ENCODE measurements at regions not wholly inside any gene's neighbourhood (a gene's known extent, or its start where the extent isn't known, plus 50 kb on each side); places are given as distances from the start of the nearest gene placed in this dataset.
"Not testable (repeated sequence)": the region's sequence is repeated elsewhere in the genome, so short reads cannot be mapped to it uniquely, and the experiment has no call there.

GRCh38 chr2:84373391-84373790 lies 85.7 kb downstream of the SUCLG1 start:
- no peak for DNase-seq

DNA sequence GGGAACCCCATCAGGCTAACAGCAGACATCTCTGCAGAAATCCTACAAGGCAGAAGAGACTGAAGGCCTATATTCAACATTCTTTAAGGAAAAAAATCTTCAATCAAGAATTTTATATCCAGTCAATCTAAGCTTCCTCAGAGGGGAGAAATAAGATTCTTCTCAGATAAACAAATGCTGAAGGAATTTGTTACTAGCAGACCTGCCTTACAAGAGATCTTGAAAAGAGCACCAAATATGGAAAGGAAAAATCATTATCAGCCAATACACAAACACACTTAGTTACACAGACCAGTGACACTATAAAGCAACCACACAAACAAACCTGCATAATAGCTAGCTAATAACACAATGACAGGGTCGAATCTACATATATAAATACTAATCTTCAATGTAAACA lies 96.5 kb downstream of the SUCLG1 start:
- DNase-seq = no peak

DNA sequence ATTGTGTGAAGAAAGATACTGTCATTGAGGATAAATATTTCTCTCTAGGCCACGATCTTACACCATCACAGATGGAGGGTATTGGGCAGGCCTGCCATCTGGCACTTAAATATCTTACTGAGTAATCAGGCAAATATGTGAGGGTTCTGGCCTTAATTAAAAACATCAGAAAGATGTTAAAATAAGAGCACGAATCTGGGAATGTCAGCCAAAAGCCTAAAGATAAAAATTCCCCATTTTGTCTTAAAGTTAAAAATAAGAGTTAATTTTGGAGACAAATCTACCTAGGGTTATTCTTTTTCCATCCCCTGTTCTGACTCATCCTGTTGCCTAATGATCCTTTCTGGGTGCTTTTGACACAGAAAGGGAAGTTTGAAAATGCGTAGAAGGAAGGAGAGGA lies 121.0 kb downstream of the SUCLG1 start:
- DNase-seq = no peak

DNA sequence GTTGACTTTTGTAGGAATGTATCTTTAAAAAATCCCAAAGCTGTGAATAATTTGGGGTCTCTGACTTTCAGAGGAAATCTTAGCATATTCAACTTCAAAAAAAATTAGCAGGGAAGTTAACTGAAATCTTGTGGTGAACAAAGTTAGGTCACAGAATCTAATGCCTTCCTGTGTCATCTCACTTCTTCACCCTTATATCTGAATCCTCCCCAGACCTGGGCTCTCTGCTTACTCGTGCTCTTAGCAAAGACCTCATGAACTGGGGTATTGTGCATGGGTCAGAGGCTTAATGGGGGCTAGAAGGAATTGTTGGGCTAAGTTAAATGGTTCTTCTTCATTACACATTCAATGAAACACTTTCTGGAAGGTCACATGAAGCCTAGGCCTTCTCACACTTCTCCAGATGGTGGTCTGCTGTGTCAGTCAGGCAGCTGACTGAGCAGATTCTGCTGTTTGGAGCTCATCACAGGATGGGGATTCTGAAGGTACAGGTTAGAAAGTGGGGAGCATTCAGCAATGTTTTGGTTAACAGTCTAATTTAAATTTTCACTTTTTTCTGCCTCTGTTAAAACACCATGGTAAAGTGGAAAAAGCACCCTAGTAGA lies 131.3 kb downstream of the SUCLG1 start:
- DNase-seq = no peak

- DNase-seq = no peak
Measured at GRCh38 chr2:84326831-84327432, 132.1 kb downstream of the SUCLG1 start.

- DNase-seq = no peak
Measured at GRCh38 chr2:84323890-84324289, 135.2 kb downstream of the SUCLG1 start.

DNA sequence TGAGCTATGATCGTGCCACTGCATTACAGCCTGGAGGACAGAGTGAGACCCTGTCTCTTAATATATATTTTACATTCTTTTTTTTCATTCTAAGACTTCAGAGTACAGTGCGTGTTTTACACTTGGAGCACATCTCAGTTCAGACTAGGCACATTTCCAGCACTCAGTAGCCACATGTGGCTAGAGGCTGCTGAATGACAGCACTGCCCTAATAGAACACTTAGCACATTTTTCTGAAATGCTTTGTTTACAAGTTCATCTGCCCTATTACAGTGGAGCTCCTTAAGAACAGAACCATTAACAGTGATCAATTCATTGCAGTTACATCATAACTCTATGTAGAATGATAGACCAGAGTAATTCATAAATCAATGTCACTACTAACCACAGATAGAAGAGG lies 138.1 kb downstream of the SUCLG1 start:
- no peak for DNase-seq

GRCh38 chr2:84319581-84319980 lies 139.5 kb downstream of the SUCLG1 start:
- DNase-seq = no peak

DNA sequence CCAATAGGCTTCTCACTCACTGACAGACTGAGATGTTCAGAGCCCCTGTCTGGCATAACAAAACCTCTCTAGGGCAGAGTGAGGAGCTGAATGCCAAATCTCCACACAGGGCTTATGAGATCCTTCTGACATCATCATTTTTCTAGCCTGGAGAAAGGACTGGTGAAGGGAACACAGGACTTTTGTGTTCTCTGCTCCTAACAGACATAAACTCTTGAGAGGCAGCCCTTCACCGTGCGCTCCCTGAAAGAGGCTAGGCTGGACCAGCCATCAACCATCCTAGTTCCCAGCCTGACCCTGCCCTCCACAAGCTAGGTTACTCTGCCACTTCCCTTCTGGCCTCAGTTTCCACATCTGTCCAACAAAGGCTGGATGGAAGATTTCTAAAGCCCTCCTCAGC lies 141.9 kb downstream of the SUCLG1 start:
- DNase-seq = no peak

DNA sequence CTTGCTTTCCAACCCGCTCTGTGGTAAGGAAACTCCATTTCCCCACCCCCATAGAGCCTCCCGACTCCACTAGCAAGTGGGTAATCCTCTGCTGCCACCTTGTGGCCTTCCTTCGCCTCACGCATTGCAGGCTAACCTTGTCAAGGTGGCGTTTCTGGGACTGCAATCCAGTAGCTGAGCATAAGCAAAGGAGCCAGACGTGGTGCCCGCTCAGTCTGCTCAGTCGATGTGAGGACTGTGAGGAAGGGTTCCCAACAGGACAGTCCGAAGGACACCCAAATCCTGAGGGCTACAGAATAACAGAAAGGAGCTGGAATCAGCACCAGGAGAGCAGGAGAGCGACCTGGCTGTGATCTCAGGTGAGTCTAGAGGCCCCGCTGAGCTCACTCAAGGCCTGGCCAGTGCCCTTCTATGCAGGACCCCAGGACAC lies 144.2 kb downstream of the SUCLG1 start:
- DNase-seq = peak; percentile 63

GRCh38 chr2:84314250-84314649 lies 144.8 kb downstream of the SUCLG1 start:
- no peak for DNase-seq

GRCh38 chr2:84309281-84309680 lies 149.8 kb downstream of the SUCLG1 start:
- DNase-seq = no peak

DNA sequence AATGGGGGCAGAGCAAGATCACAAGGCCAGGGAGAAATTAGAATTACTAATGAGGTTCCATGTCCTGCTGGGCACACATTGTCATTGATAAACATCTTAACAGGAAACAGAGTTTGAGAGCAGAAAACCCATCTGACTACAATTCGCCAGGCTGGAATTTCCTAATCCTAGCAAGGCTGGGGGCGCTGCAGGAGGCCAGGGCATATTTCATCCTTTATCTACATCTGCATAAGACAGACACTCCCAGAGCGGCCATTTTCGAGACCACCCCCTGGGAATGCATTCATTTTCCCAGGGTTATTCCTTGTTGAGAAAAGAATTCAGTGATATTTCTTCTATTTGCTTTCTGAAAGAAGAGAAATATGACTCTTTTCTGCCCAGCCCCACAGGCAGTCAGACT lies 152.7 kb downstream of the SUCLG1 start:
- DNase-seq = no peak

DNA sequence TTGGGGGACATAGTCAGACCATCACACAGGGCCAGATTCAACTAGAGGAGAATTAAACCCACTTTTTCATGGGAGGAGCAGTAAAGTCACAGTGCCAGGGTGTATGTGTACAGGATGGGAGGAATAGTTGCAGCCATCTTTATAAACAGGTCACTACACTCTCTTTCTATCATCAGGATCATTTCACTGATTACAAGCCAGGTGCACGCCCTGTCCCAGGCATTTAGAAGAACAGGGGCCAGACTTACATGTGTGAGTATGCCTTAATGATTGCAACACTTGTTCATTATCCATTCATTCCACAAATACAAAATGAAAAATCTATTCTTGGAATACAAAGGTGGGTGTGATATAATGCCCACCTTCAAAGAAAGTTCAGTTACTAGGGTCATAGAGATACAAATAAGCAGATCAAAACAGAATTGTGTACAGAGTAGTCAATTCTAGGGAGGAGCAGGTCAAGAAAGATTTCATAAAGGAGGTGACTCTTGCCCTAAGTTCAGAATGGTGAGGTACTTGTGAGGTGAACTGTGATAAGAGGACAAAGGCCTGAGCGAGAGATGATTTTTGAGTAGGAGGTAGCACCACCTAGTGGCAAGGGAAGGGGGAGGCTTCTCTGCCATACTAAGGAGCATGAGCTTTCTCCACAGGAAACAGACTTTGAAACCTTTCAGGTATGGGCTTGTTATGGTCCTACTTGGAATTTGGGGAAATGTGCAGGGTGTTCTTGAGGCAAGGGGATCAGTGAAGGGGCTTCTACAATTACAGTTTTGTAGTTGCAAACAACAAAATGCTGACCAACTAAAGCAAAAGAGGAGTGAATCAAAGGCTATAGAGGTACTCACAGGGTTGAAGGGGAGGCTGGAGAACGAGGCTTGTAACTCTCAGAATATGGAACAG lies 156.3 kb downstream of the SUCLG1 start:
- peak; percentile 35 for DNase-seq

- DNase-seq = no peak
Measured at GRCh38 chr2:84301717-84302116, 157.4 kb downstream of the SUCLG1 start.

DNA sequence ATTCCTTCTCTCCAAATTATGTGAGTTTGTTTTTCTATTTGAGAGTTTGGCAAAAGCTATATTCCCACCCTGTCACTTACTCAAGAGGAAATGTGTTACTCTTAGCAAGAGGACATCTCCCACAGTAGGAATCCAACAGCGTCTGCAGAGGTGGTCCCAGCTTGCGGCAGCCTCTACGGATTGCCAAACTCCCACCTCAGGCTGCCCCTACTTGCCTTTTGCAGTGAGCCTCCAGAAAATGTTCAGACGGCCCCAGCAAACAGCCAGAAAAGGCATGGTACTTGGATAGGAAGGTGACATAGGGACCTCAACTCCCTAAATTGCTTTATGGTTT lies 158.4 kb downstream of the SUCLG1 start:
- DNase-seq = no peak

GRCh38 chr2:84300001-84300695 lies 158.9 kb downstream of the SUCLG1 start:
- not testable (repeated sequence) for DNase-seq

DNA sequence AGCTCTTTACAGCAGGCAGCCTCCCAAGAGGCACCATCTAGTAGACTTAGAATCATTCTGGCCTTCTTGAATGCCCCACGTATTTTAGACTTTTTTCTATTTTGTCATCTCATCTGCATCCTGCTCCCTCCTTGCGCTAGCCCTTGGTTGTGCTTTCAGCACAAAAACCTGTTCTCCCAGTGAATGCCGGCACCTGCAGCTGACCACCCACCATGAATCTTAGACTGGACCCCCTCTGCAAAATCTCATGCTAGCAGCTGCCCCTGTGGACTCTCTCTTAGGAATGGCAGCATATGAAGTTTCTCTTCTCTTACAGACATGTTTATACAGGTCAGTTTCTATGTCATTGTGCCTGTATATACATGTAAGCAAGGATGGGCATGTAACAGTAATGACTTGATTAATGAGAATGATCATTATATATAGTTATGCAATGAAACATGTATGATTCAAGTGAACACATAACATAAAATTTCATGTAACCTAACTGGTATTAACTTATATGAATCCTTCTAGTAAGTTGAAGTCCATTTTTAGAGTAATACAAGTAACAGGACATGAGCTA lies 159.8 kb downstream of the SUCLG1 start:
- no peak for DNase-seq

GRCh38 chr2:84297155-84297554 lies 161.9 kb downstream of the SUCLG1 start:
- DNase-seq = no peak

DNA sequence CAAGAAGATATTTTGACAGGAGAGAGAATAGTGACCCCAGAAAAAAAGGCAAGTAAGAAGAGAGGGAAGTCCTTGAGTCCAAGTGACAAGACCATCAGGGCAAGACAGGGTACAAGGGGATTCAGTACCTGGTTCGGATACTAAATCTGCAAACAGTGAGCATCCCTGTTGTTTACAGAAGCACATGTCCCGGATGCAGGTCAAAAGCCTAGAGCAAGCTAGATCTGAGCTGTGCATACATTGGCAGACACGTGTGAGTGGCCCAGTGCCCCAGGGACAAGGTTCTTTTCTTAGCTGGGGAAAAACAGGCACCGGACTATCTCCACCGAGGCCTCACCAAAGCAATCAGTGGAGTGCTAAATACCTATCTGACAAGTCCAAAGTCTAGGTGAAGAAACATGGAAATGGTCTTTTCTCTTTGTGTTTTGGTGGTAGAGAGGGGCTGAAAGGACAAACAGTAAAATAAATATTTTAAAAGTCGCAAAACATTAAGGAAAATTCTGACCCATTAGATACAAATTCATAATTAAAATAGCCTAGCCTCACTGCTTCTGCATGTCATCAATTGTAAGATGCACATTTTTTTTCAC lies 165.2 kb downstream of the SUCLG1 start:
- DNase-seq = no peak

- DNase-seq = no peak
Measured at GRCh38 chr2:84292545-84292944, 166.5 kb downstream of the SUCLG1 start.

DNA sequence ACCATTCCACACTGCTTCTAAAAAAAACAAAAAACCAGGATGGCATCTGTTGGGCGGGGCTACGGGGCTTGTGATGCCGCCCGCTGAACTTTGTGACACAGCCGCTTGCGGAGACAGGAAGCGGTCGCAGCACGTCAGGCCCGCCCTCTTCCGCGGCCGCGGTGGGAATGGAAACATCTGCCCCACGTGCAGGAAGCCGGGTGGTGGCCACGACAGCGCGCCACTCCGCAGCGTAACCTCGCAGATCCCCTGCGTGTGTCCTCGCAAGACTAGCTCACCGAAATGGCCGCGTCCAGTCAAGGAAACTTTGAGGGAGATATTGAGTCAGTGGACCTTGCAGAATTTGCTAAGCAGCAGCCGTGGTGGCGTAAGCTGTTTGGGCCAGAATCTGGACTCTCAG lies 168.5 kb downstream of the SUCLG1 start:
- no peak for DNase-seq

Measured in muscle of arm (tissue), 1 donor.